IMR-90 (cell line): ENCODE measurements at regions not wholly inside any gene's neighbourhood (a gene's known extent, or its start where the extent isn't known, plus 50 kb on each side); places are given as distances from the start of the nearest gene placed in this dataset.

Experiments used
- ATAC-seq: fragments of 200-7000 bp; cut with Tn5 transposase; 2 replicates; pipeline ENCODE4 v1.9.1; 2020; ENCODE audit warnings: low read depth, mild to moderate bottlenecking, moderate library complexity
- BruUV-seq: library from RNA; stranded (reverse); fragments of 400-500 nt; replicated peaks from 2 replicates; lab custom pipeline; 2021; lab: Mats Ljungman, UMichigan
- CTCF ChIA-PET: fragments of 300-600 bp; formaldehyde crosslinking; extraction: SDS; loops from one replicate; lab custom pipeline; 2021; ENCODE audit warnings: antibody characterized with exemption; lab: Yijun Ruan, JAX
- POLR2A ChIA-PET: fragments of 300-600 bp; sonication (Branson Sonifier 250); formaldehyde crosslinking; loops from one replicate; lab custom pipeline; 2022; ENCODE audit warnings: antibody characterized with exemption; ENCODE audit not compliant: unreplicated experiment; lab: Charles Lee
- DNase-seq: peaks from one replicate; pipeline ENCODE4 v3.0.0; 2013
- H2AFZ ChIP-seq: replicated peaks from 2 replicates; pipeline ENCODE3; 2013; ENCODE audit warnings: low read length, mild to moderate bottlenecking; ENCODE audit not compliant: poor library complexity
- H2AK5ac ChIP-seq: 2 replicates; pipeline ENCODE4 v1.6.1; 2013; ENCODE audit warnings: low read depth, low read length, inconsistent platforms
- H2AK9ac ChIP-seq: replicated peaks from 2 replicates; pipeline ENCODE3; 2013; ENCODE audit warnings: mild to moderate bottlenecking, low read depth, low read length, moderate library complexity; ENCODE audit not compliant: poor library complexity
- H2BK120ac ChIP-seq: 2 replicates; pipeline ENCODE4 v1.6.1; 2013; ENCODE audit warnings: low read depth, low read length, inconsistent platforms
- H2BK15ac ChIP-seq: 3 replicates; pipeline ENCODE4 v1.6.1; 2013; ENCODE audit warnings: low read depth, low read length, inconsistent platforms
- H2BK20ac ChIP-seq: 2 replicates; pipeline ENCODE4 v1.6.1; 2013; ENCODE audit warnings: low read depth, mild to moderate bottlenecking, inconsistent platforms, low read length, moderate library complexity
- H2BK5ac ChIP-seq: 2 replicates; pipeline ENCODE4 v1.6.1; 2013; ENCODE audit warnings: mild to moderate bottlenecking, low read depth, low read length, inconsistent platforms; ENCODE audit not compliant: poor library complexity, severe bottlenecking
- H3K14ac ChIP-seq: replicated peaks from 2 replicates; pipeline ENCODE4 v1.6.1; 2013; ENCODE audit warnings: low read depth, low read length, inconsistent platforms
- H3K18ac ChIP-seq: 2 replicates; pipeline ENCODE4 v1.6.1; 2013; ENCODE audit warnings: low read depth, low read length, control low read depth
- H3K23ac ChIP-seq: 2 replicates; pipeline ENCODE4 v1.6.1; 2013; ENCODE audit warnings: low read depth, low read length, inconsistent platforms
- H3K27ac ChIP-seq: 2 replicates; pipeline ENCODE4 v1.5.1; 2013; ENCODE audit warnings: mild to moderate bottlenecking, control low read depth, low read length; ENCODE audit not compliant: insufficient read depth
- H3K27me3 ChIP-seq: 2 replicates; pipeline ENCODE4 v1.6.1; 2013; ENCODE audit warnings: low read length; ENCODE audit not compliant: control insufficient read depth, insufficient read depth
- H3K36me3 ChIP-seq: 2 replicates; pipeline ENCODE4 v1.6.1; 2013; ENCODE audit warnings: low read length, mixed read lengths; ENCODE audit not compliant: control insufficient read depth, insufficient read depth
- H3K4ac ChIP-seq: 2 replicates; pipeline ENCODE4 v1.6.1; 2013; ENCODE audit warnings: low read depth, low read length, inconsistent platforms
- H3K4me1 ChIP-seq: 2 replicates; pipeline ENCODE4 v1.6.1; 2013; ENCODE audit warnings: low read length, mixed read lengths; ENCODE audit not compliant: control insufficient read depth, insufficient read depth
- H3K4me2 ChIP-seq: 2 replicates; pipeline ENCODE4 v1.6.1; 2013; ENCODE audit warnings: low read depth, mild to moderate bottlenecking, control low read depth, low read length, moderate library complexity
- H3K4me3 ChIP-seq: 2 replicates; pipeline ENCODE4 v1.5.1; 2013; ENCODE audit warnings: low read depth, mild to moderate bottlenecking, control low read depth, low read length, moderate library complexity; ENCODE audit not compliant: insufficient read depth
- H3K56ac ChIP-seq: 2 replicates; pipeline ENCODE4 v1.6.1; 2013; ENCODE audit warnings: low read length, inconsistent platforms; ENCODE audit not compliant: insufficient read depth; ENCODE audit errors: extremely low read depth
- H3K79me1 ChIP-seq, 2 experiments: 2 replicates each; pipeline ENCODE4 v1.6.1; 2013; ENCODE audit warnings: low read length in 2 of 2, inconsistent platforms in 1 of 2, low read depth in 1 of 2
- H3K9ac ChIP-seq: 2 replicates; pipeline ENCODE4 v1.6.1; 2013; ENCODE audit warnings: low read depth, low read length, control low read depth
- H3K9me1 ChIP-seq: 2 replicates; pipeline ENCODE4 v1.6.1; 2013; ENCODE audit warnings: low read length, inconsistent platforms; ENCODE audit not compliant: insufficient read depth
- H3K9me3 ChIP-seq: 2 replicates; pipeline ENCODE4 v1.6.1; 2013; ENCODE audit warnings: low read length; ENCODE audit not compliant: control insufficient read depth, insufficient read depth
- H4K20me1 ChIP-seq: 2 replicates; pipeline ENCODE4 v1.6.1; 2013; ENCODE audit warnings: low read length, inconsistent platforms; ENCODE audit not compliant: insufficient read depth
- H4K5ac ChIP-seq: 2 replicates; pipeline ENCODE4 v1.6.1; 2013; ENCODE audit warnings: mild to moderate bottlenecking, low read depth, low read length, control low read depth
- H4K8ac ChIP-seq, 2 experiments: 2 replicates each; pipeline ENCODE4 v1.6.1; 2013; ENCODE audit warnings: low read depth in 2 of 2, low read length in 2 of 2, control low read depth in 1 of 2, inconsistent platforms in 1 of 2
- H4K91ac ChIP-seq: 2 replicates; pipeline ENCODE4 v1.6.1; 2013; ENCODE audit warnings: low read depth, low read length, inconsistent platforms; ENCODE audit not compliant: insufficient read depth
- BHLHE40 ChIP-seq: fragments of 150-350 bp; IDR thresholded peaks from 2 replicates; pipeline ENCODE4 v1.6.1; 2016; ENCODE audit warnings: mild to moderate bottlenecking, low read depth, low read length
- CEBPB ChIP-seq: IDR thresholded peaks from 2 replicates; pipeline ENCODE4 v1.6.1; 2012; ENCODE audit warnings: low read depth, low read length, improper control_type of control experiment
- CHD1 ChIP-seq: IDR thresholded peaks from 2 replicates; pipeline ENCODE4 v1.6.1; 2012; ENCODE audit warnings: low read depth, low read length, improper control_type of control experiment
- CTCF ChIP-seq: conservative IDR thresholded peaks from 2 replicates; pipeline ENCODE4 v1.5.1; 2012; ENCODE audit warnings: mild to moderate bottlenecking, low read depth, low read length, improper control_type of control experiment
- ELK1 ChIP-seq: fragments of 150-350 bp; IDR thresholded peaks from 2 replicates; pipeline ENCODE4 v1.6.1; 2016; ENCODE audit warnings: low read depth, mild to moderate bottlenecking, low read length, moderate library complexity, borderline replicate concordance
- FOS ChIP-seq: fragments of 150-350 bp; IDR thresholded peaks from 2 replicates; pipeline ENCODE4 v1.6.1; 2016; ENCODE audit warnings: low read depth, low read length
- MAFK ChIP-seq: IDR thresholded peaks from 2 replicates; pipeline ENCODE4 v1.6.1; 2012; ENCODE audit warnings: low read depth, low read length, improper control_type of control experiment
- MAZ ChIP-seq: IDR thresholded peaks from 2 replicates; pipeline ENCODE4 v1.6.1; 2012; ENCODE audit warnings: low read depth, mild to moderate bottlenecking, low read length, improper control_type of control experiment, moderate library complexity, borderline replicate concordance
- MXI1 ChIP-seq: IDR thresholded peaks from 2 replicates; pipeline ENCODE4 v1.6.1; 2012; ENCODE audit warnings: low read depth, mild to moderate bottlenecking, low read length, moderate library complexity, borderline replicate concordance
- NFE2L2 ChIP-seq: fragments of 150-350 bp; IDR thresholded peaks from 2 replicates; pipeline ENCODE4 v1.6.1; 2016; ENCODE audit warnings: low read depth, mild to moderate bottlenecking, low read length
- POLR2A ChIP-seq: IDR thresholded peaks from 2 replicates; pipeline ENCODE4 v1.6.1; 2012; ENCODE audit warnings: mild to moderate bottlenecking, low read depth, low read length
- RAD21 ChIP-seq: IDR thresholded peaks from 2 replicates; pipeline ENCODE4 v1.6.1; 2012; ENCODE audit warnings: low read length, improper control_type of control experiment
- RCOR1 ChIP-seq: IDR thresholded peaks from 2 replicates; pipeline ENCODE4 v1.6.1; 2012; ENCODE audit warnings: mild to moderate bottlenecking, low read length, improper control_type of control experiment; ENCODE audit not compliant: insufficient replicate concordance
- RFX5 ChIP-seq: IDR thresholded peaks from 2 replicates; pipeline ENCODE4 v1.8.0; 2012; ENCODE audit warnings: low read depth, mild to moderate bottlenecking, low read length, moderate library complexity
- SMC3 ChIP-seq: fragments of 150-350 bp; IDR thresholded peaks from 2 replicates; pipeline ENCODE4 v1.6.1; 2016; ENCODE audit warnings: low read depth, mild to moderate bottlenecking, antibody characterized with exemption, low read length, moderate library complexity
- USF2 ChIP-seq: fragments of 150-350 bp; IDR thresholded peaks from 2 replicates; pipeline ENCODE4 v1.6.1; 2017; ENCODE audit warnings: mild to moderate bottlenecking, antibody characterized with exemption, low read length, low read depth
- WGBS, 2 experiments: methylation state at CpG; one replicate each; pipeline versions ENCODE4 v1.1.5 to v1.1.7; 2013; ENCODE audit warnings: missing lambda C conversion rate in 2 of 2; ENCODE audit not compliant: insufficient read length in 1 of 2; ENCODE audit errors: extremely low coverage in 2 of 2; 5-methylcytosine and 5-hydroxymethylcytosine counted together
- dilution Hi-C: fragments of 300-500 bp; cut with HindIII; formaldehyde crosslinking; loops from one replicate; pipeline ENCODE4 v1.14.3; 2018; ENCODE audit warnings: low sequenced_read_pairs; ENCODE audit not compliant: unreplicated experiment
- in situ Hi-C: fragments of 300-500 bp; cut with MboI; formaldehyde crosslinking; loops from 3 replicates; pipeline ENCODE4 v1.14.3; 2019; ENCODE audit warnings: low sequenced_read_pairs, inconsistent platforms, mixed read lengths
- intact Hi-C: fragments of 100-400 bp; cut with micrococcal nuclease; formaldehyde crosslinking; loops from 2 replicates; pipeline ENCODE4 v1.10.0; 2022

GRCh38 chr3:105130911-105131310 lies 235.8 kb upstream of the ALCAM start:
- TF ChIP-seq BHLHE40 = no peak
- TF ChIP-seq RFX5 = no peak
- TF ChIP-seq NFE2L2 = no peak
- TF ChIP-seq CTCF = no peak
- no peak for TF ChIP-seq MAFK
- no peak for TF ChIP-seq RCOR1
- TF ChIP-seq CHD1 = no peak
- TF ChIP-seq SMC3 = no peak
- no peak for TF ChIP-seq ELK1
- no peak for TF ChIP-seq RAD21
- no peak for TF ChIP-seq FOS
- TF ChIP-seq MAZ = no peak
- TF ChIP-seq CEBPB = no peak
- no peak for TF ChIP-seq USF2
- no peak for TF ChIP-seq MXI1
- TF ChIP-seq POLR2A = no peak
- Histone ChIP-seq H4K20me1 (no peaks in the 10 kb centered on the region), H3K27me3 (no peaks in the 10 kb centered on the region), H3K4ac (no peak overlapping the region), H3K27ac (no peak overlapping the region), H3K4me1 (no peaks in the 10 kb centered on the region), H3K56ac (no peak overlapping the region), H3K14ac (no peak overlapping the region), H3K9ac (no peak overlapping the region), H3K4me2 (no peak overlapping the region), H3K9me3 (peaks cover 4% of the 10 kb centered on the region; the same call in 1 of the 2 replicates), H2BK5ac (no peak overlapping the region), H2AFZ (no peak overlapping the region), H2BK120ac (no peak overlapping the region), H2BK20ac (no peak overlapping the region), H3K36me3 (no peaks in the 10 kb centered on the region), H4K8ac (no peak overlapping the region), H2BK15ac (no peak overlapping the region), H3K23ac (no peak overlapping the region), H2AK9ac (no peak overlapping the region), H3K18ac (no peak overlapping the region), H3K4me3 (no peak overlapping the region), H3K79me1 (no peaks in the 10 kb centered on the region), H2AK5ac (no peak overlapping the region), H4K91ac (no peak overlapping the region), H3K9me1 (no peaks in the 10 kb centered on the region), H4K5ac (no peak overlapping the region)
- WGBS, 2 experiments = no CpG with 5 or more reads among the region's 3 CpGs
- DNase-seq = no peak
- ChIA-PET POLR2A (no interaction called here), CTCF (no interaction called here)
- intact Hi-C loops (no loop called here), in situ Hi-C loops (no loop called here), dilution Hi-C loops (no loop called here)
- BruUV-seq = no TSS peak
- ATAC-seq = no peak
